K562 (cell line): ENCODE measurements at regions not wholly inside any gene's neighbourhood (a gene's known extent, or its start where the extent isn't known, plus 50 kb on each side); places are given as distances from the start of the nearest gene placed in this dataset.

Experiments
- HDGF ChIP-seq: fragments of 450-650 bp; IDR thresholded peaks from 2 replicates; pipeline ENCODE4 v1.6.1; 2016
- NFE2L1 ChIP-seq: fragments of 450-650 bp; IDR thresholded peaks from 2 replicates; pipeline ENCODE4 v1.6.1; 2016; ENCODE audit warnings: missing genetic modification characterization, low read depth, mild to moderate bottlenecking, missing compliant biosample characterization, moderate library complexity, borderline replicate concordance
- POLR2AphosphoS5 ChIP-seq: IDR thresholded peaks from 2 replicates; pipeline ENCODE4 v1.6.1; 2011; ENCODE audit warnings: mild to moderate bottlenecking, low read depth, low read length, moderate library complexity; ENCODE audit not compliant: control insufficient read depth, insufficient read depth
- SMARCA4 ChIP-seq: fragments of 450-650 bp; IDR thresholded peaks from 2 replicates; pipeline ENCODE4 v1.6.1; 2016
- TF ChIP-seq, protein P1 (sequence below): fragments of 450-650 bp; formaldehyde crosslinking; IDR thresholded peaks from 2 replicates; pipeline ENCODE4 v1.4.0; 2022; ENCODE audit warnings: mild to moderate bottlenecking, moderate library complexity
- TF ChIP-seq, protein P2 (sequence below): fragments of 450-650 bp; IDR thresholded peaks from 2 replicates; pipeline ENCODE4 v1.6.1; 2016
- TF ChIP-seq, protein P3 (sequence below), 3 experiments: IDR thresholded peaks in 2 of 3; conservative IDR thresholded peaks in 1 of 3; 2 replicates each; pipeline ENCODE4 v1.5.1; 2011 to 2012; ENCODE audit warnings: low read length in 3 of 3, mild to moderate bottlenecking in 3 of 3, control low read depth in 2 of 3, improper control_type of control experiment in 1 of 3, inconsistent platforms in 1 of 3, low read depth in 1 of 3, mixed read lengths in 1 of 3, moderate library complexity in 1 of 3; ENCODE audit not compliant: insufficient read depth in 2 of 3

DNA sequence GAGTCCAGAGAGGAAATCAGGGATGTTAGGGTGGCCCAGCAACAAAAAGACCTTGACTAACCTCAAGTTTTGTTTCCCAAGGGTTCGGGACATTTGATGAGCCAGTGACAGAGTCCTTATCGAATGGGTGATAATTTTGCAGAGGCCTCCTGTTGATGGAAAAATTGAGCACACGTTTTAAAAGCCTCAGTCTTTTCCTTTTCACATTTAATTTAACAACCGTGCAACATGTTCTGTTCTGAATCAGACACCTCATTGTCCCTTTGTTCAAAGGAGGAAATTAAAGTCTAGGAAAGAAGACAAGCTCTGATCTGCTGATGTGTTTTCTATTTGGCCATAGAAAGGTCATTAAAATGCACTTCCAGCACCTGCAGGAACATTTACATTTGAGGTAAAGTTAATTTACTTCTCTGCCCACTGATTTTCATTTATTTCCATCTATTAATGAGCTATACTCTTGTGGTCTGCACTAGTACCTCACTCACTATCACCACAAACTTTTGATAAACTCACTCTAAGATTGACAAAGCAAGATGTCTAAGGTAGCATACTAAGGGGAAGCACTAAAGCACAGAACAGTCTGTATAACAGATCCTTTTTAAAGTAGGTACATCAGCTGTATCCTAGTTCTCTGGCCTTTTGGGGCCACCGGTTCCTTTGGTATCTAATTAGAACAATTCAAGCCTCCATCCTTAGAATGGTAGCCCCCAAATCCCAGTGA is 147.0 kb downstream of the RPAP3 start:
- TF ChIP-seq NFE2L1 (tag) (no peak), SMARCA4 (no peak), HDGF (no peak), POLR2AphosphoS5 (no peak)
- TF ChIP-seq, protein P1, sequence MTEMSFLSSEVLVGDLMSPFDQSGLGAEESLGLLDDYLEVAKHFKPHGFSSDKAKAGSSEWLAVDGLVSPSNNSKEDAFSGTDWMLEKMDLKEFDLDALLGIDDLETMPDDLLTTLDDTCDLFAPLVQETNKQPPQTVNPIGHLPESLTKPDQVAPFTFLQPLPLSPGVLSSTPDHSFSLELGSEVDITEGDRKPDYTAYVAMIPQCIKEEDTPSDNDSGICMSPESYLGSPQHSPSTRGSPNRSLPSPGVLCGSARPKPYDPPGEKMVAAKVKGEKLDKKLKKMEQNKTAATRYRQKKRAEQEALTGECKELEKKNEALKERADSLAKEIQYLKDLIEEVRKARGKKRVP (CRISPR knock-in tag) = no peak
- TF ChIP-seq, protein P2, sequence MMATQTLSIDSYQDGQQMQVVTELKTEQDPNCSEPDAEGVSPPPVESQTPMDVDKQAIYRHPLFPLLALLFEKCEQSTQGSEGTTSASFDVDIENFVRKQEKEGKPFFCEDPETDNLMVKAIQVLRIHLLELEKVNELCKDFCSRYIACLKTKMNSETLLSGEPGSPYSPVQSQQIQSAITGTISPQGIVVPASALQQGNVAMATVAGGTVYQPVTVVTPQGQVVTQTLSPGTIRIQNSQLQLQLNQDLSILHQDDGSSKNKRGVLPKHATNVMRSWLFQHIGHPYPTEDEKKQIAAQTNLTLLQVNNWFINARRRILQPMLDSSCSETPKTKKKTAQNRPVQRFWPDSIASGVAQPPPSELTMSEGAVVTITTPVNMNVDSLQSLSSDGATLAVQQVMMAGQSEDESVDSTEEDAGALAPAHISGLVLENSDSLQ = no peak
- TF ChIP-seq, protein P3, sequence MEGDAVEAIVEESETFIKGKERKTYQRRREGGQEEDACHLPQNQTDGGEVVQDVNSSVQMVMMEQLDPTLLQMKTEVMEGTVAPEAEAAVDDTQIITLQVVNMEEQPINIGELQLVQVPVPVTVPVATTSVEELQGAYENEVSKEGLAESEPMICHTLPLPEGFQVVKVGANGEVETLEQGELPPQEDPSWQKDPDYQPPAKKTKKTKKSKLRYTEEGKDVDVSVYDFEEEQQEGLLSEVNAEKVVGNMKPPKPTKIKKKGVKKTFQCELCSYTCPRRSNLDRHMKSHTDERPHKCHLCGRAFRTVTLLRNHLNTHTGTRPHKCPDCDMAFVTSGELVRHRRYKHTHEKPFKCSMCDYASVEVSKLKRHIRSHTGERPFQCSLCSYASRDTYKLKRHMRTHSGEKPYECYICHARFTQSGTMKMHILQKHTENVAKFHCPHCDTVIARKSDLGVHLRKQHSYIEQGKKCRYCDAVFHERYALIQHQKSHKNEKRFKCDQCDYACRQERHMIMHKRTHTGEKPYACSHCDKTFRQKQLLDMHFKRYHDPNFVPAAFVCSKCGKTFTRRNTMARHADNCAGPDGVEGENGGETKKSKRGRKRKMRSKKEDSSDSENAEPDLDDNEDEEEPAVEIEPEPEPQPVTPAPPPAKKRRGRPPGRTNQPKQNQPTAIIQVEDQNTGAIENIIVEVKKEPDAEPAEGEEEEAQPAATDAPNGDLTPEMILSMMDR (IDR thresholded peaks at IDR 0.05 in 2 of 3, conservative IDR thresholded peaks at IDR 0.05 in 1 of 3; ENCODE audit: insufficient read depth in 2 of 3, low read depth in 1 of 3, low read length in 3 of 3) = no peak
